ENCODE measurements at regions not wholly inside any gene's neighbourhood (a gene's known extent, or its start where the extent isn't known, plus 50 kb on each side); places are given as distances from the start of the nearest gene placed in this dataset.
A peak's percentile ranks its signal among the peaks of the same experiment; 100 is the strongest.
"Not testable (repeated sequence)": the region's sequence is repeated elsewhere in the genome, so short reads cannot be mapped to it uniquely, and the experiment has no call there.

DNA sequence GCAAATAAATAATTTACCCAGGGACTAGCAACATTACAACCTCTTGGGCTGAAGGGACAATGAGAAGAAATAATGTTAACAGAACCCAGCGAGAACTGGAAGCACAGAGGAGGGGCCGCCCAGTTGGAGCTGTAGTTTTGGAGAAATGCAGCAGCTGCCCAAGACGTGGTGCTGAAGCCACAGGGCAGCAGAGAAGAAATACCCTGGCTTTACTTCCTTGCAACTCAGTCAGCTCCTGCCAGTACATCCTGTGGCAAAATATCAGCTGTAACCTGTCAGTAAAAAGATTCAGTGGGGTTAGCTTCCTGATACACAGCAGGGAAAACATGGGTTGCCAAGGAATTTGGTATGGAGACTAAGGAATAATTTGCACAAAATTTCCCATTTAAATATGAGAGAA lies 283.6 kb upstream of the USP25 start:
- ATAC-seq: peak; percentile 56
- Histone ChIP-seq H3K4me3 (no peak overlapping the region), H3K27me3 (no peaks in the 10 kb centered on the region), H3K9me3 (no peaks in the 10 kb centered on the region), H3K36me3 (no peaks in the 10 kb centered on the region), H3K27ac (no peak overlapping the region), H3K4me1 (no peaks in the 10 kb centered on the region)
- TF ChIP-seq, protein P1, sequence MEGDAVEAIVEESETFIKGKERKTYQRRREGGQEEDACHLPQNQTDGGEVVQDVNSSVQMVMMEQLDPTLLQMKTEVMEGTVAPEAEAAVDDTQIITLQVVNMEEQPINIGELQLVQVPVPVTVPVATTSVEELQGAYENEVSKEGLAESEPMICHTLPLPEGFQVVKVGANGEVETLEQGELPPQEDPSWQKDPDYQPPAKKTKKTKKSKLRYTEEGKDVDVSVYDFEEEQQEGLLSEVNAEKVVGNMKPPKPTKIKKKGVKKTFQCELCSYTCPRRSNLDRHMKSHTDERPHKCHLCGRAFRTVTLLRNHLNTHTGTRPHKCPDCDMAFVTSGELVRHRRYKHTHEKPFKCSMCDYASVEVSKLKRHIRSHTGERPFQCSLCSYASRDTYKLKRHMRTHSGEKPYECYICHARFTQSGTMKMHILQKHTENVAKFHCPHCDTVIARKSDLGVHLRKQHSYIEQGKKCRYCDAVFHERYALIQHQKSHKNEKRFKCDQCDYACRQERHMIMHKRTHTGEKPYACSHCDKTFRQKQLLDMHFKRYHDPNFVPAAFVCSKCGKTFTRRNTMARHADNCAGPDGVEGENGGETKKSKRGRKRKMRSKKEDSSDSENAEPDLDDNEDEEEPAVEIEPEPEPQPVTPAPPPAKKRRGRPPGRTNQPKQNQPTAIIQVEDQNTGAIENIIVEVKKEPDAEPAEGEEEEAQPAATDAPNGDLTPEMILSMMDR (IDR thresholded peaks at IDR 0.05): no peak
- intact Hi-C loops (cut with DNase I): no loop called here
- no peak for DNase-seq

DNA sequence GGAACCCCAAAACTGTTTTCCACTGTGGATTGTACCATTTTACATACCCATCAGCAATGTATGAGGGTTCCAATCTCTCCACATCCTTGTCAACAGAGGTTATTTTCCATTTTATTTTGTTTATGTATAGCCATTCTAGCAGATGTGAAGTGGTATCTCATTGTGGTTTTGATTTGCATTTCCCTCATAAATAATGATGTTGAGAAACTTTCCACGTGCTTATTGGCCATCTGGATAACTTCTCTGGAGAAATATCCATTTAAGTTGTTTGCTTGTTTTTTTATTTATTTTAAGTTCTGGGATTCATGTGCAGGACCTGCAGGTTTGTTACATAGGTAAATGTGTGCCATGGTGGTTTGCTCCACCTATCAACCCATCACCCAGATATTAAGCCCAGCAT lies 280.2 kb upstream of the USP25 start:
- Histone ChIP-seq H3K4me3 (no peak overlapping the region), H3K9me3 (no peaks in the 10 kb centered on the region), H3K27me3 (no peaks in the 10 kb centered on the region), H3K27ac (no peak overlapping the region), H3K36me3 (no peaks in the 10 kb centered on the region), H3K4me1 (no peaks in the 10 kb centered on the region)
- TF ChIP-seq, protein P1 (IDR thresholded peaks at IDR 0.05): no peak
- DNase-seq (no peak), ATAC-seq (no peak)
- intact Hi-C loops (cut with DNase I): no loop called here

DNA sequence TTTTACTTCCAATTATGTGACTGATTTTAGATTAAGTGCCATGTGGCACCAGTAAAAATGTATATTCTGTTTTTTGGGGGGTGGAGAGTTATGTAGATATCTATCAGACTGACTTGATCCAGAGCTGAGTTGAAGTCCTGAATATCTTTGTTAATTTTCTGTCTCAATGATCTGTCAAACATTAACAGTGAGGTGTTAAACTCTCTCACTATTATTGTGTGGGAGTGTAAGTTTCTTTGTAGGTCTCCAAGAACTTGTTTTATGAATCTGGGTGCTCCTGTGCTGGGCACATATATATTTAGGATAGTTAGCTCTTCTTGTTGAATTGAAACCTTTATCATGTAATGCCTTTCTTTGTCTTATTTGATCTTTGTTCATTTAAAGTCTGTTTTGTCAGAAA lies 276.5 kb upstream of the USP25 start:
- TF ChIP-seq, protein P1 (IDR thresholded peaks at IDR 0.05): no peak

DNA sequence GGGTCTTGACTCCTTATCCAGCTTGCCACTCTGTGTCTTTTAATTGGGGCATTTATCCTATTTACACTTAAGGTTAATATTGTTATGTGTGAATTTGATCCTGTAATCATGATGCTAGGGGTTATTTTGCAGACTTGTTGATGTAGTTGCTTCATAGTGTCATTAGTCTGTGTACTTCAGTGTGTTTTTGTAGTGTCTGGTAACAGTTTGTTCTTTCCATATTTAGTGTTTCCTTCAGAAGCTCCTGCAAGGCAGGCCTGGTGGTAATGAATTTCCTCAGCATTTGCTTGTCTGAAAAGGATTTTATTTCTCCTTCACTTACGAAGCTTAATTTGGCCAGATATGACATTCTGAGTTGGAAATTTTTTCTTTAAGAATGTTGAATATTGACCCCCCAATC lies 276.0 kb upstream of the USP25 start:
- H3K9me3 ChIP-seq; H3K4me1 ChIP-seq; H3K36me3 ChIP-seq; H3K4me3 ChIP-seq; ATAC-seq; H3K27ac ChIP-seq; intact Hi-C loops (cut with DNase I); H3K27me3 ChIP-seq; DNase-seq: not testable (repeated sequence)

More for the DNA sequence above, 276.5 kb upstream of the USP25 start:
- H3K27me3 ChIP-seq: no peaks in the 10 kb centered on the region
- no peaks in the 10 kb centered on the region for H3K9me3 ChIP-seq
- intact Hi-C loops (cut with DNase I): no loop called here
- no peak for ATAC-seq
- no peak overlapping the region for H3K4me3 ChIP-seq
- no peaks in the 10 kb centered on the region for H3K36me3 ChIP-seq
- H3K27ac ChIP-seq: no peak overlapping the region
- no peak for DNase-seq
- no peaks in the 10 kb centered on the region for H3K4me1 ChIP-seq

DNA sequence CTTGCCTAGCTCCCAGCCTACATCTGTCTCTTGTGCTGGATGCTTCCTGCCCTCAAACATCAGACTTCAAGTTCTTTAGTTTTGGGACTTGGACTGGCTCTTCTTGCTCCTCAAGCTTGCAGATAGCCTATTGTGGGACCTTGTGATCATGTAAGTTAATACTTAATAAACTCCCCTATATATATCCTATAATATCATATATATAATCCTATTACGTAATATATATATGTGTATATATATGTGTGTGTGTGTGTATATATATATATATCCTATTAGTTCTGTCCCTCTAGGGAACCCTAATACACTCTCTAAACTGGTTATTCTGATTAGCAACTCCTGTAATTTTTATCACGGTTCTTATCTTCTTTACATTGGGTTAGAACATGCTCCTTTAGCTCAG lies 274.9 kb upstream of the USP25 start:
- DNase-seq; H3K4me3 ChIP-seq; intact Hi-C loops (cut with DNase I): not testable (repeated sequence)

DNA sequence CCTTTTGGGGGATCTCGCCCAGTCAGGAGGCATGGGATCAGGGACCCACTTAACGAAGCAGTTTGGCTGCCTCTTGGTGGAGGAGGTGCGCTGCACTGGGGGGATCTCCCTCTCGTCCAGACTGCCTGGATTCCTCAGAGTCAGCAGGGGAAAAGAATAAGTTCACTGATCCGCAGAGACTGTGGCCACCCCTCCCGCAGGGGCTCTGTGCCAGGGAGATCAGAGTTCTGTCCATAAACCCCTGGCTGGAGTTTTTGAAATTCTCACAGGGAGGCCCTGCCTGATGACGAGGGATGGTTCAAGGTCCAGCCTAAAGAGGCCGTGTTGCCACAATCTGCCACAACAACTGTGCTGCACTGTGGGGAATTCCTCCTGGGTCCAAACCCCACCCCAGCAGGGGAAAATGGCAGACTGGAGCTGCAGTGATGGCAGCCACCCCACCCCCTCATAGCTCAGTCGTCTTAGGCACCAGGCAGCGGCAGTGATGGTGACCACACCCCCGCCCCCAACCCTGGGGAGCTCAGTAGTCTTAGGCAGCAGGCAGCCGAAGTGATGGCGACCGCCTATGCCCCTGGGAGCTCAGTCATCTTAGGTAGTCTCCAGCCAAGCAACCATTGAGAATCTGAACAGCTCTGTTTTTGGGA lies 273.8 kb upstream of the USP25 start:
- no peak for DNase-seq
- Histone ChIP-seq H3K36me3 (no peaks in the 10 kb centered on the region), H3K4me1 (no peaks in the 10 kb centered on the region), H3K4me3 (no peak overlapping the region), H3K27me3 (no peaks in the 10 kb centered on the region), H3K9me3 (no peaks in the 10 kb centered on the region), H3K27ac (no peak overlapping the region)
- TF ChIP-seq, protein P1 (IDR thresholded peaks at IDR 0.05): no peak
- intact Hi-C loops (cut with DNase I): no loop called here
- ATAC-seq: no peak

More for the DNA sequence above, 274.9 kb upstream of the USP25 start:
- H3K36me3 ChIP-seq, ATAC-seq, H3K27ac ChIP-seq, H3K9me3 ChIP-seq, H3K4me1 ChIP-seq, H3K27me3 ChIP-seq: not testable (repeated sequence)

DNA sequence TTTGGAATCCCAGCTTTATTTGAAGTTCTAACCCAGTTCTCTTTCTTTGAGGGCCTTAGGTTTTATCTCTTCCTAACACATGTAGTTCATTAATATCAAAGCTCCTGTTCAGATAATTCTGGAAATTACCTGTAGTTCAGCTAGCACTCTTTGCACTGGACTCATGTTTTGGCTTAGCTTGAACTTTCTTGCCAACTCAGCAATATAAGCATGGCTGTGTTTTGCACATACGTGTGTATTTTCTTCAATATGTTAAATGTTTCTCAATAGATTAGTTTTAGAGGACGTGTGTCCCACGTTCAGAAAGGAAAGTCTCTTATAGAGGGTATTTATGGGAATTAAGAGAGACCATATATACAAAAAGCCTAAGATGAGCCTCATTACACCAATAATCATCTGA lies 271.8 kb upstream of the USP25 start:
- ATAC-seq: no peak
- TF ChIP-seq, protein P1 (IDR thresholded peaks at IDR 0.05): no peak
- Histone ChIP-seq H3K9me3 (no peaks in the 10 kb centered on the region), H3K4me1 (no peaks in the 10 kb centered on the region), H3K36me3 (no peaks in the 10 kb centered on the region), H3K4me3 (no peak overlapping the region), H3K27me3 (no peaks in the 10 kb centered on the region), H3K27ac (no peak overlapping the region)
- intact Hi-C loops (cut with DNase I): no loop called here
- DNase-seq: no peak
